Natural killer cell (primary cell): ENCODE measurements at regions not wholly inside any gene's neighbourhood (a gene's known extent, or its start where the extent isn't known, plus 50 kb on each side); places are given as distances from the start of the nearest gene placed in this dataset.

Experiments
- ATAC-seq, 3 donors: fragments of 150-1000 bp in 2 of 3; fragments of 200-7000 bp in 1 of 3; cut with Tn5 transposase; 1 replicate in 1 of 3; 2 replicates in 2 of 3; pipeline ENCODE4 v1.10.0; 2021; ENCODE audit warnings: mild to moderate bottlenecking in 2 of 3, moderate library complexity in 2 of 3
- DNase-seq, 2 donors: peaks; one replicate each; pipeline versions ENCODE4 v3.0.0 to v3.0.0-alpha.2; 2013 to 2021; ENCODE audit warnings: mixed read lengths in 1 of 2
- H3K27ac ChIP-seq: one replicate; pipeline ENCODE4 v1.5.1; 2013; ENCODE audit warnings: mild to moderate bottlenecking, low read length
- H3K27me3 ChIP-seq: one replicate; pipeline ENCODE4 v1.6.1; 2013; ENCODE audit warnings: low read length; ENCODE audit not compliant: control insufficient read depth, insufficient read depth
- H3K36me3 ChIP-seq: one replicate; pipeline ENCODE4 v1.6.1; 2013; ENCODE audit warnings: low read length; ENCODE audit not compliant: control insufficient read depth, insufficient read depth
- H3K4me1 ChIP-seq: one replicate; pipeline ENCODE4 v1.6.1; 2013; ENCODE audit warnings: low read length; ENCODE audit not compliant: control insufficient read depth, insufficient read depth
- H3K4me3 ChIP-seq: one replicate; pipeline ENCODE4 v1.5.1; 2013; ENCODE audit warnings: low read length
- H3K9me3 ChIP-seq: one replicate; pipeline ENCODE4 v1.6.1; 2013; ENCODE audit warnings: low read length; ENCODE audit not compliant: control insufficient read depth, insufficient read depth
- H3K27ac Mint-ChIP-seq, 2 donors: one replicate each; pipeline ENCODE4 v1.8.0; 2022; ENCODE audit warnings: mild to moderate bottlenecking in 2 of 2, mixed read lengths in 2 of 2, moderate library complexity in 1 of 2
- H3K27me3 Mint-ChIP-seq, 2 donors: one replicate each; pipeline ENCODE4 v1.8.0; 2022; ENCODE audit warnings: low read depth in 2 of 2, mixed read lengths in 2 of 2
- H3K36me3 Mint-ChIP-seq: one replicate; pipeline ENCODE4 v1.8.0; 2022; ENCODE audit warnings: mixed read lengths
- H3K4me1 Mint-ChIP-seq, 2 donors: one replicate each; pipeline ENCODE4 v1.8.0; 2022; ENCODE audit warnings: mixed read lengths in 2 of 2
- H3K4me3 Mint-ChIP-seq: one replicate; pipeline ENCODE4 v1.8.0; 2022; ENCODE audit warnings: mild to moderate bottlenecking, moderate library complexity, mixed read lengths
- H3K9me3 Mint-ChIP-seq, 2 donors: one replicate each; pipeline ENCODE4 v1.8.0; 2022; ENCODE audit warnings: mixed read lengths in 2 of 2
- WGBS: methylation state at CpG from one replicate; pipeline ENCODE4 v1.1.7; 2013; ENCODE audit warnings: missing lambda C conversion rate; ENCODE audit not compliant: insufficient coverage; 5-methylcytosine and 5-hydroxymethylcytosine counted together
- intact Hi-C: fragments of 100-400 bp; cut with micrococcal nuclease; formaldehyde crosslinking; loops from one replicate; pipeline ENCODE4 v1.14.2; 2022
- TF ChIP-seq, protein P1 (sequence below): fragments of 200-600 bp; IDR thresholded peaks from one replicate; pipeline ENCODE4 v1.8.0; 2022; ENCODE audit warnings: antibody characterized with exemption

DNA sequence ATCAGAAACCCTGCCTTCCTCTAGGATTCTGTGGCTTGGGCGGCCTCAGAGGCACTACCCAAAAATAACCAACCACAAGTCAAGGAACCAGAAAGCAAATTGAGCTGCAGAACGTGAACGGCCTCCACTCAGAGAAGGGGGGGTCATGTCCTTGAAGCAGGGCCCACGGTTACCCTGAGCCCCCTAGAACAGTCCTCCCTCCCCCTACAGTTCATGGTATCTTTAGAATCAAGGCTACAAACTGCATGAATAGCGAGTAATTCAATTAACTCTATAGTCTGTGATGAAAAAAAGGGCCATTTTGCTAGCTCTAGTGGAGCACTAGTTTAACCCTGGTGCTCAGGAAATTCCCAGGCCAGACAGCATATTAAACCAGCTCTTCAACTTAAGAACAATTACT is 79.0 kb upstream of the ZNF507 start:
- Histone ChIP-seq H3K27me3 (no peaks in the 10 kb centered on the region), H3K4me1 (no peaks in the 10 kb centered on the region), H3K4me3 (no peak overlapping the region), H3K36me3 (no peaks in the 10 kb centered on the region), H3K27ac (no peak overlapping the region), H3K9me3 (no peaks in the 10 kb centered on the region)
- Mint-ChIP-seq H3K4me3 (no peak overlapping the region), H3K27me3 (peaks cover 2 to 27% of the 10 kb centered on the region in 2 donors), H3K9me3 (no peaks in the 10 kb centered on the region), H3K36me3 (no peaks in the 10 kb centered on the region), H3K4me1 (no peaks in the 10 kb centered on the region), H3K27ac (no peak overlapping the region)
- DNase-seq, result no peak
- WGBS, result 15% methylated on average over 5 of the region's 5 CpGs
- TF ChIP-seq, protein P1, sequence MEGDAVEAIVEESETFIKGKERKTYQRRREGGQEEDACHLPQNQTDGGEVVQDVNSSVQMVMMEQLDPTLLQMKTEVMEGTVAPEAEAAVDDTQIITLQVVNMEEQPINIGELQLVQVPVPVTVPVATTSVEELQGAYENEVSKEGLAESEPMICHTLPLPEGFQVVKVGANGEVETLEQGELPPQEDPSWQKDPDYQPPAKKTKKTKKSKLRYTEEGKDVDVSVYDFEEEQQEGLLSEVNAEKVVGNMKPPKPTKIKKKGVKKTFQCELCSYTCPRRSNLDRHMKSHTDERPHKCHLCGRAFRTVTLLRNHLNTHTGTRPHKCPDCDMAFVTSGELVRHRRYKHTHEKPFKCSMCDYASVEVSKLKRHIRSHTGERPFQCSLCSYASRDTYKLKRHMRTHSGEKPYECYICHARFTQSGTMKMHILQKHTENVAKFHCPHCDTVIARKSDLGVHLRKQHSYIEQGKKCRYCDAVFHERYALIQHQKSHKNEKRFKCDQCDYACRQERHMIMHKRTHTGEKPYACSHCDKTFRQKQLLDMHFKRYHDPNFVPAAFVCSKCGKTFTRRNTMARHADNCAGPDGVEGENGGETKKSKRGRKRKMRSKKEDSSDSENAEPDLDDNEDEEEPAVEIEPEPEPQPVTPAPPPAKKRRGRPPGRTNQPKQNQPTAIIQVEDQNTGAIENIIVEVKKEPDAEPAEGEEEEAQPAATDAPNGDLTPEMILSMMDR, result no peak
- ATAC-seq, result no peak
- intact Hi-C loops, result no loop called here

DNA sequence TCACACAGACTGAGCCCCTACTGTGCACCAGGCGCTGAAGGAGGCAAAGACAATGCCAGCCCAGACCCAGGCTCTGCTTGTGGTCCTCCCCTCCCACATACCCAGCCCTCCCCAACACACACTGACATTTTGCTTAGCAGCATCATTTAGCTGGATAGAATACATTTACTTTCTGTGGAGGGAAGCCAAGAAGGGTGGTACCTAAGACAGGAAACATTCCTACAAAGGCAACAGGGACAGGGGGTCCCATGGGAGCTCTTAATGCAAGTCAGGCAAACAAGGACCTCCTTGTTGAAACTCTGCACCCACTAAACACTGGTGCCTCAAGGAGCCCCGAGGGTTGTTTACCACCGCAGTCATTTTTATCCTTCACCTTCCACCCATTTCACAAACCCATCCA is 77.0 kb upstream of the ZNF507 start:
- no peaks in the 10 kb centered on the region for H3K4me1 ChIP-seq
- H3K9me3 Mint-ChIP-seq, result no peaks in the 10 kb centered on the region

DNA sequence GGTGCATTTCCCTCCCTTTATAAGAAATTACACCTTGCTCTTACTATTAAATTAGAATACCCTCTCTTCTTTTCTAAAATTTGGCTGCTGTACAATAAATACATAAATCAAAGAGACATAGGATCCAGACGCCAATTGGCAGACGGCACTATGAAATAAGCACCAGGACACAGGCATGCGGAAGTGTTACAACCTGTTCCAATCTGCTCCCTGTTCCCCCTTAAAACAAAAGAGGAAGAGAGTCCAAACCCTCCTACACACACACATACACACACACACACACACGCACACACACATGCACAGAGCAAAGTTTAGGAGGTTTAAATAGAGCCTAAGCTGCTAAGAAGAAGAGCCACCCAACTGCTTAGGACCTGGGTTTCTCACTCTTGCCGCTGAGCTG is 75.6 kb upstream of the ZNF507 start:
- H3K4me3 Mint-ChIP-seq, result no peak overlapping the region
- H3K4me3 ChIP-seq, result no peak overlapping the region
- TF ChIP-seq, protein P1, result no peak
- H3K27me3 ChIP-seq, result no peaks in the 10 kb centered on the region
- no peaks in the 10 kb centered on the region for H3K9me3 Mint-ChIP-seq
- H3K9me3 ChIP-seq, result no peaks in the 10 kb centered on the region
- H3K36me3 ChIP-seq, result no peaks in the 10 kb centered on the region
- H3K4me1 Mint-ChIP-seq, result no peaks in the 10 kb centered on the region
- no peak for ATAC-seq
- peaks cover 8% of the 10 kb centered on the region for H3K36me3 Mint-ChIP-seq
- DNase-seq, result no peak
- H3K27ac ChIP-seq, result no peak overlapping the region
- no peaks in the 10 kb centered on the region for H3K4me1 ChIP-seq
- no peak overlapping the region for H3K27ac Mint-ChIP-seq
- WGBS, result 53% methylated on average over 5 of the region's 5 CpGs
- intact Hi-C loops, result no loop called here
- peaks cover 5 to 53% of the 10 kb centered on the region in 2 donors for H3K27me3 Mint-ChIP-seq

More for the DNA sequence above, 77.0 kb upstream of the ZNF507 start:
- Mint-ChIP-seq H3K36me3 (peaks cover 2% of the 10 kb centered on the region), H3K4me3 (no peak overlapping the region), H3K4me1 (no peaks in the 10 kb centered on the region), H3K27ac (no peak overlapping the region), H3K27me3 (peaks cover 0 to 43% of the 10 kb centered on the region in 2 donors)
- Histone ChIP-seq H3K4me3 (no peak overlapping the region), H3K9me3 (no peaks in the 10 kb centered on the region), H3K36me3 (no peaks in the 10 kb centered on the region), H3K27me3 (no peaks in the 10 kb centered on the region), H3K27ac (no peak overlapping the region)
- 81% methylated on average over 3 of the region's 3 CpGs for WGBS
- TF ChIP-seq, protein P1, result no peak
- ATAC-seq, result no peak
- intact Hi-C loops, result no loop called here
- DNase-seq, result no peak

DNA sequence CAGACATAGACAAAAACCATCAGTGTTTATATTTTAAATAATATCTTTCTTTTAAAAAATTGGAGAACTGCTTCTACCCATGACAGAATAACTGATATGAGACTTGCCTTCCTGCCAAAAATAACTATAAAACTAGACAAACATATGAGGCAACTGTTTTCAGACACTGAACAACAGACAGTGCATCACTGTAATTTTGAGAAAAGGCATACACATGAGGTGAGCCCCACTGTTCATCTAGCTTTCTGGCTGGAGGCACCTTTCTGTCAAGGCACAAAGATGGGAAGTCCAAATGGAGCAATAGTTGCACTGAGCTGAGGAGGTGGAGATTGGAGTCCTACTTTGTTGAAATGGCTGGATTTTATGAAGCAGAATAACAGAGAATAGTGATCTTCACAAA is 71.9 kb upstream of the ZNF507 start:
- Mint-ChIP-seq H3K27ac (no peak overlapping the region), H3K4me3 (no peak overlapping the region), H3K9me3 (no peaks in the 10 kb centered on the region), H3K27me3 (peaks cover 17 to 68% of the 10 kb centered on the region in 2 donors), H3K36me3 (peaks cover 8% of the 10 kb centered on the region), H3K4me1 (no peaks in the 10 kb centered on the region)
- H3K27ac ChIP-seq, result no peak overlapping the region
- no peaks in the 10 kb centered on the region for H3K36me3 ChIP-seq
- no peak for DNase-seq
- ATAC-seq, result no peak
- no peak overlapping the region for H3K4me3 ChIP-seq
- intact Hi-C loops, result no loop called here
- H3K9me3 ChIP-seq, result no peaks in the 10 kb centered on the region
- peaks cover 2% of the 10 kb centered on the region for H3K27me3 ChIP-seq
- no peaks in the 10 kb centered on the region for H3K4me1 ChIP-seq
- TF ChIP-seq, protein P1, result no peak
